Smooth muscle cell (in vitro differentiated cells): ENCODE measurements at regions not wholly inside any gene's neighbourhood (a gene's known extent, or its start where the extent isn't known, plus 50 kb on each side); places are given as distances from the start of the nearest gene placed in this dataset.

ENCODE experiments used
- DNase-seq: peaks from one replicate; lab custom pipeline; 2025; ENCODE audit not compliant: unreplicated experiment; lab: John Stamatoyannopoulos, UW
- H2AFZ ChIP-seq: fragments of 200-600 bp; sonication (generic); 2 replicates; pipeline ENCODE4 v1.6.0; 2016; ENCODE audit warnings: antibody characterized with exemption, low read depth, mild to moderate bottlenecking
- H3F3A ChIP-seq: fragments of 200-600 bp; sonication (generic); 2 replicates; pipeline ENCODE4 v1.6.0; 2017; ENCODE audit warnings: antibody characterized with exemption, low read depth
- H3K27ac ChIP-seq: fragments of 200-600 bp; sonication (generic); 2 replicates; pipeline ENCODE4 v1.5.1; 2016; ENCODE audit warnings: low read depth, mild to moderate bottlenecking
- H3K27me3 ChIP-seq: fragments of 200-600 bp; sonication (generic); 2 replicates; pipeline ENCODE4 v1.6.1; 2016; ENCODE audit warnings: low read depth, mild to moderate bottlenecking
- H3K36me3 ChIP-seq: fragments of 200-600 bp; sonication (generic); 2 replicates; pipeline ENCODE4 v1.5.1; 2016; ENCODE audit warnings: low read depth
- H3K4me1 ChIP-seq: fragments of 200-600 bp; sonication (generic); 2 replicates; pipeline ENCODE4 v1.5.1; 2016; ENCODE audit warnings: low read depth
- H3K4me2 ChIP-seq: fragments of 200-600 bp; sonication (generic); 2 replicates; pipeline ENCODE4 v1.6.0; 2016; ENCODE audit warnings: mild to moderate bottlenecking
- H3K4me3 ChIP-seq: fragments of 200-600 bp; sonication (generic); 2 replicates; pipeline ENCODE4 v1.5.1; 2016; ENCODE audit warnings: mild to moderate bottlenecking
- H3K79me2 ChIP-seq: fragments of 200-600 bp; sonication (generic); 2 replicates; pipeline ENCODE4 v1.6.0; 2016; ENCODE audit warnings: low read depth, mild to moderate bottlenecking
- H3K9ac ChIP-seq: fragments of 200-600 bp; sonication (generic); 2 replicates; pipeline ENCODE4 v1.6.0; 2016; ENCODE audit warnings: low read depth
- H3K9me3 ChIP-seq: fragments of 200-600 bp; sonication (generic); replicated peaks from 2 replicates; pipeline ENCODE4 v1.5.1; 2016; ENCODE audit warnings: low read depth
- H4K20me1 ChIP-seq: fragments of 200-600 bp; sonication (generic); 2 replicates; pipeline ENCODE4 v1.6.0; 2016; ENCODE audit warnings: low read depth
- WGBS: methylation state at CpG from one replicate; pipeline ENCODE4 v1.1.7; 2016; ENCODE audit warnings: low lambda C conversion rate; 5-methylcytosine and 5-hydroxymethylcytosine counted together
- TF ChIP-seq, protein P1 (sequence below): fragments of 200-600 bp; sonication (generic); IDR thresholded peaks from 2 replicates; pipeline ENCODE4 v1.5.1; 2017; ENCODE audit warnings: borderline replicate concordance, mild to moderate bottlenecking, antibody characterized with exemption; ENCODE audit not compliant: insufficient read depth, poor library complexity, severe bottlenecking

DNA sequence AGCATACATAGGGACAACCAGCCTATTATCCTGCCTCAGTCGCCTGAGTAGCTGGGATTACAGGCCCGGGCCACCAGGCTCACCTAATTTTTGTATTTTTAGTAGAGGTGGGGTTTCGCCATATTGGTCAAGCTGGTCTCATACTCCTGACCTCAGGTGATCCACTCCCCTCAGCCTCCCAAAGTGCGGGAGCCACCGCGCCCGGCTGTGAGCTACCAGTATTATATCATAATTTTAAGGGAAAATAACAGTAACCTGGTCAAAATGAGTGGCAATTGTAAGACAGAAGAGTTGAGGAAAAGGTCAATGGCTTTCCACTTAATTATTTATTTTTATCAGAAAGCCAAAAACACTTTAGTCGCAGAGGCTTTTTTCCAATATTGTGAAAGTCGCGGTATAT, 652.6 kb upstream of the BCHE start:
- Histone ChIP-seq H3K36me3 (no peaks in the 10 kb centered on the region), H3F3A (no peaks in the 10 kb centered on the region), H3K9ac (no peak overlapping the region), H3K27me3 (no peaks in the 10 kb centered on the region), H3K27ac (no peak overlapping the region), H3K79me2 (no peaks in the 10 kb centered on the region), H4K20me1 (no peaks in the 10 kb centered on the region), H2AFZ (no peak overlapping the region), H3K4me3 (no peak overlapping the region), H3K4me2 (no peak overlapping the region), H3K4me1 (no peaks in the 10 kb centered on the region), H3K9me3 (no peaks in the 10 kb centered on the region)
- TF ChIP-seq, protein P1, sequence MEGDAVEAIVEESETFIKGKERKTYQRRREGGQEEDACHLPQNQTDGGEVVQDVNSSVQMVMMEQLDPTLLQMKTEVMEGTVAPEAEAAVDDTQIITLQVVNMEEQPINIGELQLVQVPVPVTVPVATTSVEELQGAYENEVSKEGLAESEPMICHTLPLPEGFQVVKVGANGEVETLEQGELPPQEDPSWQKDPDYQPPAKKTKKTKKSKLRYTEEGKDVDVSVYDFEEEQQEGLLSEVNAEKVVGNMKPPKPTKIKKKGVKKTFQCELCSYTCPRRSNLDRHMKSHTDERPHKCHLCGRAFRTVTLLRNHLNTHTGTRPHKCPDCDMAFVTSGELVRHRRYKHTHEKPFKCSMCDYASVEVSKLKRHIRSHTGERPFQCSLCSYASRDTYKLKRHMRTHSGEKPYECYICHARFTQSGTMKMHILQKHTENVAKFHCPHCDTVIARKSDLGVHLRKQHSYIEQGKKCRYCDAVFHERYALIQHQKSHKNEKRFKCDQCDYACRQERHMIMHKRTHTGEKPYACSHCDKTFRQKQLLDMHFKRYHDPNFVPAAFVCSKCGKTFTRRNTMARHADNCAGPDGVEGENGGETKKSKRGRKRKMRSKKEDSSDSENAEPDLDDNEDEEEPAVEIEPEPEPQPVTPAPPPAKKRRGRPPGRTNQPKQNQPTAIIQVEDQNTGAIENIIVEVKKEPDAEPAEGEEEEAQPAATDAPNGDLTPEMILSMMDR: no peak
- WGBS: 98% methylated on average over 10 of the region's 10 CpGs
- no peak for DNase-seq

DNA sequence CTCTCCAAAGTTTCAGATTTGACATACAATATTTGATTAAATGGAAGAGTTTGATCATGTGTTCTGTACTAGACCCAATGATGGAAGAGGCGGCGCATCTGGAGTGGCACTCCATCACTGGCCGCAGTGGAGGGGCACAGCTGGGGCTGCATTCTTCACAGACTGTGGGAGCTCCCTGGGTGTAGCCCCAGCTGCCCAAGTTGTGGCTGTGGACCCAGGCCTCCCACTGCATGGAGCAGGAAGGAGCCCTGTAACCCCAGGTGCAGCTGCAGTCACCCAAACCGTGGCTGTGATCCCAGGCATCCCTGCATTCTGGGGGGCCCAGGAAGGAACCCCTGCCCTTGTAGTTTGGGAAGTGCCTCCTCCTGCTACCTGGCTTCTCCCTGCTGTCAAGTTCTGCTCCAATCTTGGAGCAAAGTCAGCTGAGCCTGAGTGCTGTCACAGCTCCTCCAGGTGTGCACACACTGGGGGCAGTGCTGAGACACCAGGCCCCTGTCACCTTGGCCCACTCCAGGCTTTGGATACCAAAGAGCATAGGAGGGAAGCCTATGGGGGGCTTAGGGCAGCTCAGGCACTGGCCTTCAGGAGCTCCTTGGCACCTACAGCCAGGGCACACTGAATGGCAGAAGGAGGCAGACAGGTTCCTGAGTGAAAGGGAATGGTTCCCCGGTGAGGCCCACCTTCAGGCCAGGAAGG, 651.9 kb upstream of the BCHE start:
- H2AFZ ChIP-seq: no peak overlapping the region
- H3K9ac ChIP-seq: no peak overlapping the region
- 97% methylated on average over 5 of the region's 5 CpGs for WGBS
- H3K4me2 ChIP-seq: no peak overlapping the region
- H3K36me3 ChIP-seq: no peaks in the 10 kb centered on the region
- DNase-seq: no peak
- H3K4me3 ChIP-seq: no peak overlapping the region
- H3K27me3 ChIP-seq: no peaks in the 10 kb centered on the region
- no peak overlapping the region for H3K27ac ChIP-seq
- H3F3A ChIP-seq: no peaks in the 10 kb centered on the region
- TF ChIP-seq, protein P1: no peak
- no peaks in the 10 kb centered on the region for H3K79me2 ChIP-seq
- no peaks in the 10 kb centered on the region for H3K4me1 ChIP-seq
- H4K20me1 ChIP-seq: no peaks in the 10 kb centered on the region
- no peaks in the 10 kb centered on the region for H3K9me3 ChIP-seq

DNA sequence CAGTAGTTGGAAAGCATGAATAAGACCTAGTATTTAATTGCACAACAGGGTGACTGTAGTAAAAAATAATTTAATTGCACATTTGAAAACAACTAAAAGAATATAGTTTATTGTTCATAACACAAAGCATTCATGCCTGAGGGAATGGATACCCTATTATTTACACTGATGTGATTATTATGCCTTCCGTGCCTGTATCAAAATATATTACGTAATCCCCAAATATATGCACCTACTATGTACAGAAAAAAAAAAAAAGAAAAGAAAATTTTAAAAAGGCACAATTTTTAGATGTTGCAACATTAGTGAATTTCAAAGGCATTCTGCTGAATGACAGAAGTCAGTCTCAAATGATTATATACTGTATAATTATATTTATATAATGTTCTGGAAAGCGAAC, 647.2 kb upstream of the BCHE start:
- no peak overlapping the region for H3K4me3 ChIP-seq
- TF ChIP-seq, protein P1: no peak
- H3K27me3 ChIP-seq: no peaks in the 10 kb centered on the region
- no peak for DNase-seq
- H3K27ac ChIP-seq: no peak overlapping the region
- no peaks in the 10 kb centered on the region for H3K36me3 ChIP-seq
- H4K20me1 ChIP-seq: no peaks in the 10 kb centered on the region
- no peak overlapping the region for H2AFZ ChIP-seq
- no peaks in the 10 kb centered on the region for H3K4me1 ChIP-seq
- no peak overlapping the region for H3K9ac ChIP-seq
- no peaks in the 10 kb centered on the region for H3K9me3 ChIP-seq
- H3K79me2 ChIP-seq: no peaks in the 10 kb centered on the region
- H3K4me2 ChIP-seq: no peak overlapping the region
- no peaks in the 10 kb centered on the region for H3F3A ChIP-seq
- WGBS: 90% methylated on average over 3 of the region's 3 CpGs

DNA sequence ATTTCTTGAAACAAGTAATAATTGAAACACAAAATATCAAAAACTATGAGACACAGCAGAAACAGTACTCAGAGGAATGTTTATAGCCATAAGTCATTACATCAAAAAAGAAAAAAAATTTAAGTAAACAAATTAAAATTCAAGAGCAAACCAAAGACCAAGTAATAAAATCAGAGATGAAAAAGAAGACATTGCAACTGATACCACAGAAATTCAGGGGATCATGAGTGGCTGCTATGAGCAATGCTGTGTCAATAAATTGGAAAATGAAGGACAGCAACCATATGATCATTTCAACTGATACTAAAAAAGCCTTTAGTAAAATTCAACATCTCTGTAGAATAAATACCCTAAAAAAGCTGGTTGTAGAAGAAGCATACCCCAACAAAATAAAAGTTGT, 644.1 kb upstream of the BCHE start:
- Histone ChIP-seq H3K4me3 (no peak overlapping the region), H3K27me3 (no peaks in the 10 kb centered on the region)

More for the DNA sequence above, 644.1 kb upstream of the BCHE start:
- no peaks in the 10 kb centered on the region for H3K79me2 ChIP-seq
- no peaks in the 10 kb centered on the region for H4K20me1 ChIP-seq
- H3K9me3 ChIP-seq: no peaks in the 10 kb centered on the region
- H3K4me2 ChIP-seq: no peak overlapping the region
- H3F3A ChIP-seq: no peaks in the 10 kb centered on the region
- no peak overlapping the region for H3K27ac ChIP-seq
- H2AFZ ChIP-seq: no peak overlapping the region
- DNase-seq: no peak
- H3K4me1 ChIP-seq: no peaks in the 10 kb centered on the region
- H3K36me3 ChIP-seq: no peaks in the 10 kb centered on the region
- TF ChIP-seq, protein P1: no peak
- no peak overlapping the region for H3K9ac ChIP-seq
